ENCODE measurements at regions not wholly inside any gene's neighbourhood (a gene's known extent, or its start where the extent isn't known, plus 50 kb on each side); places are given as distances from the start of the nearest gene placed in this dataset.
A peak's percentile ranks its signal among the peaks of the same experiment; 100 is the strongest.

- no peak for TF ChIP-seq CTCF (conservative IDR thresholded peaks at IDR 0.05; ENCODE audit: low read length)
- DNase-seq (ENCODE audit: low read depth): peak; percentile 34
- no peak overlapping the region for H3K4me3 ChIP-seq (ENCODE audit: low read length)
Measured at GRCh38 chr15:27702581-27702980, 396.5 kb downstream of the OCA2 start.

GRCh38 chr15:27701956-27702355 is 397.2 kb downstream of the OCA2 start:
- H3K4me3 ChIP-seq (ENCODE audit: low read length): no peak overlapping the region
- no peak for TF ChIP-seq CTCF (conservative IDR thresholded peaks at IDR 0.05; ENCODE audit: low read length)
- peak; percentile 1 for DNase-seq (ENCODE audit: low read depth)

DNA sequence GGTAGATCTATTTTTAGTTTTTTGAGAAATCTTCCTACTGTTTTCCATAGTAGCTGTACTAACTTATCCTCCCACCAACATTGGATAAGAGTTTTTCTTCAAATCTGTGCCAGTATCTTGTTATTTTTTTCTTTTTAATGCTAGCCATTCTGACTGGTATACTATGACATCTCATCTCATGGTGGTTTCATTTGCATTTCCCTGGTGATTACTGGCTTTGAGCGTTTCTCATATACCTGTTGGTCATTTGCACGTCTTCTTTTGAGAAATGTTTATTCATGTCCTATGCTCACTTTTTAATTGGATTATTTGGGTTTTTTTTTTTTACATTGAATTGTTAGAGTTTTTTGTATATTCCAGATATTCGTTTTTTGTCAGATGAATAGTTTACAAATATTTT is 398.1 kb downstream of the OCA2 start:
- TF ChIP-seq CTCF (conservative IDR thresholded peaks at IDR 0.05; ENCODE audit: low read length): no peak
- H3K4me3 ChIP-seq (ENCODE audit: low read length): no peak overlapping the region
- no peak for DNase-seq (ENCODE audit: low read depth)

DNA sequence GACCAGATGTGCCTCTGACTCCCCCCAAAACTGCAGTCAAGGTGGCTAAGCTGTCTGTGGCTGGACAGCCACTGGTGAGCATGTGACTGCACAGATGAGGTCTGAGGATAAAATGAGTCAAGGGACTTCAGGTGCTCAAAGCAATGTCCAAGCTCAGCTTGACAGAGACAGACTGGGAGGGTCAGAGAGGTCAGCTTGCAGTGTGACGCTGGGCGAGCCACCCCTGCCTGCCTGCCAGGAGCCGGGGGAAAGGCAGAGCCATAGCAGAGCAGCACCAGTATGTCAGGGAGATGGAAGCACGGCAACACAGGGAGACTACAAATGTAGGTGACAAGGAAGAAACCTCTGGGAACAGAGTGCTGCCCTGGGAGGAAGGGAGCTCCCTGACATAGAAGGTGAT is 399.4 kb downstream of the OCA2 start:
- DNase-seq (ENCODE audit: low read depth): no peak
- no peak for TF ChIP-seq CTCF (conservative IDR thresholded peaks at IDR 0.05; ENCODE audit: low read length)
- H3K4me3 ChIP-seq (ENCODE audit: low read length): no peak overlapping the region

DNA sequence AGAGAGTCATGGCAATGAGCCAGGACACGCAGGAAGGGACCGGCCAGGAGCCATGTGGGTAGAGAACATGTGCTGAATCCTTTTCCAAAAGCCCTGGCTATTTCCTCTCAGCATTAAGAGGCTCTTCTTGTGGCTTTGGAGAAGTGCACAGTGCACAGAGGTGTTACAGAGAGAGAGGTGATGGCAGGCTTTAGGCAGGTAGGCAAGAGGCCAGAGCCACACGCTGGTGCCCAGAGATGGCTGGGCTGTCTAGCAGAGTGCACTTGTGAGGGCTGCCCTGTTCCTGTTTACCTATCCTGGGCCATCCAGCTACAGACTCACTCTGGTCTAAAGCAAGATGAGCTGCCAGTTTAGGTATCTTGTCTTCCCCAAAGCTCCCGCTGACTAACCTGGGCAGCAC is 402.6 kb downstream of the OCA2 start:
- DNase-seq (ENCODE audit: low read depth): no peak
- TF ChIP-seq CTCF (conservative IDR thresholded peaks at IDR 0.05; ENCODE audit: low read length): no peak
- H3K4me3 ChIP-seq (ENCODE audit: low read length): no peak overlapping the region

GRCh38 chr15:27695726-27696125 is 403.4 kb downstream of the OCA2 start:
- TF ChIP-seq CTCF (conservative IDR thresholded peaks at IDR 0.05; ENCODE audit: low read length): no peak
- no peak for DNase-seq (ENCODE audit: low read depth)
- no peak overlapping the region for H3K4me3 ChIP-seq (ENCODE audit: low read length)

DNA sequence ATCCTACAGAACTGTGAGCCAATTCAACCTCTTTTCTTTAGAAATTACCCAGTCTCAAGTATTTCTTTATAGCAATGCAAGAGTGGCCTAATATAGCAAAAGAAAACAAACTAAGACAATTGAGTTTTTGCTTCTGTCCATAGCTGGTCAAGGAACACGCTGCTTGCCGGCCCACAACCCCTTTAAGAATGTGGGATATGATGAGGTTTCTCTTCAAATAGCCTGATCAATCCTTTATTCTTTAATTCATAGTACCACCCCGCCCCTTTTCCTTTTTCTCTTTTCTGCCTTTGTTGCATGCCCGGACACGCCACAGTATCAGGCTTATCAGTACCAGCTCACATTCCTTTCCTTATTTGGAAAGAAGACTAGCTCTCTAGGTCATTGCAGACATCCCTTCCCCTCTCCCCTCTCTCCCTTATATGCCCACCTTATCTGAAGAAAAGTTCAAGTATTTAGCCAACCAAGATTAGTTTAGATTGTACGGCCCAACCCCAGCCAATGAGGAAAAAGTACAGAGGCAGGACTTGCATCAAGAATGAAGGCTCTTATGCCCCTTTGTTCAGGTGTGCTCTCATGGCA is 404.5 kb downstream of the OCA2 start:
- no peak for DNase-seq (ENCODE audit: low read depth)

More for the DNA sequence above, 404.5 kb downstream of the OCA2 start:
- no peak for TF ChIP-seq CTCF (conservative IDR thresholded peaks at IDR 0.05; ENCODE audit: low read length)
- no peak overlapping the region for H3K4me3 ChIP-seq (ENCODE audit: low read length)
